BLaER1 (cell line): ENCODE measurements at regions not wholly inside any gene's neighbourhood (a gene's known extent, or its start where the extent isn't known, plus 50 kb on each side); places are given as distances from the start of the nearest gene placed in this dataset.
"Not testable (repeated sequence)": the region's sequence is repeated elsewhere in the genome, so short reads cannot be mapped to it uniquely, and the experiment has no call there.

Experiments used
- H3K27ac ChIP-seq: shearing (Covaris generic); formaldehyde crosslinking; 2 replicates; pipeline ENCODE4 v1.8.1; 2022
- H3K27me3 ChIP-seq: shearing (Covaris generic); formaldehyde crosslinking; 2 replicates; pipeline ENCODE4 v1.8.1; 2022
- H3K36me3 ChIP-seq: shearing (Covaris generic); formaldehyde crosslinking; 2 replicates; pipeline ENCODE4 v1.8.1; 2022
- H3K4me1 ChIP-seq: shearing (Covaris generic); formaldehyde crosslinking; 2 replicates; pipeline ENCODE4 v1.8.1; 2022
- H3K4me2 ChIP-seq: shearing (Covaris generic); formaldehyde crosslinking; 2 replicates; pipeline ENCODE4 v1.8.1; 2022
- H3K4me3 ChIP-seq: shearing (Covaris generic); formaldehyde crosslinking; 2 replicates; pipeline ENCODE4 v1.8.1; 2022
- H3K9ac ChIP-seq: shearing (Covaris generic); formaldehyde crosslinking; 2 replicates; pipeline ENCODE4 v1.8.1; 2022
- H3K9me3 ChIP-seq: shearing (Covaris generic); formaldehyde crosslinking; 2 replicates; pipeline ENCODE4 v1.8.1; 2022
- H4K20me1 ChIP-seq: shearing (Covaris generic); formaldehyde crosslinking; 2 replicates; pipeline ENCODE4 v1.8.1; 2022

DNA sequence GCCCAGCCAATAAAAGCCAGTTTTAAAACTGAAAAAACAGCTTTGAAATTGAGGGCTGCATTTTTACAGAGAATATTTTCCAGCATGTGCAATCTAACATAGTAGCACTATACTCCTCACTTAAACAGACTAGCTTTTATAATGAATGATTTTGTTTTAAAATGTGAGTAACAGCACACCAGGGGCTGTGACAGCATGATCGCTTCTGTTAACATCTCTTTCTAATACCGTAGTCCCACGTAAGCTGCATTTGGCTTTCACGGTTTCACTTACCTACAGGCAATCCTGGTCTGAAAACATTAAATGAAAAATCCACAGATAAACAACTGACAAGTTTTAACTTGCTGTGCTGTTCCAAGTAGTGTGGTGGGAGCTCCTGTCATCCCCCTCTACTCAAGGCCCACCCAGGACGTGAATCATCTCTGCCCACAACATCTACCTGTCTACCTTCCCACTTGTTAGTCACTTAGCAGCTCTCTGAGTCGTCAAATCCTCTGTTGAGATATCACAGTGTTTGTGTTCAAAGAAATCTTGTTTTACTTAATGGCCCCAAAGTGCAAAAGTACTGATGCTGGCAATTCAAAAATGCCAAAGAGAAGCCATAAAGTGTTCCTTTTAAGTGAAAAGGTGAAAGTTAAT is 74.0 kb upstream of the THOC3 start:
- not testable (repeated sequence) for H3K4me3 ChIP-seq, H3K9me3 ChIP-seq, H3K27me3 ChIP-seq, H3K9ac ChIP-seq, H3K27ac ChIP-seq, H3K4me1 ChIP-seq, H3K36me3 ChIP-seq, H4K20me1 ChIP-seq, H3K4me2 ChIP-seq

DNA sequence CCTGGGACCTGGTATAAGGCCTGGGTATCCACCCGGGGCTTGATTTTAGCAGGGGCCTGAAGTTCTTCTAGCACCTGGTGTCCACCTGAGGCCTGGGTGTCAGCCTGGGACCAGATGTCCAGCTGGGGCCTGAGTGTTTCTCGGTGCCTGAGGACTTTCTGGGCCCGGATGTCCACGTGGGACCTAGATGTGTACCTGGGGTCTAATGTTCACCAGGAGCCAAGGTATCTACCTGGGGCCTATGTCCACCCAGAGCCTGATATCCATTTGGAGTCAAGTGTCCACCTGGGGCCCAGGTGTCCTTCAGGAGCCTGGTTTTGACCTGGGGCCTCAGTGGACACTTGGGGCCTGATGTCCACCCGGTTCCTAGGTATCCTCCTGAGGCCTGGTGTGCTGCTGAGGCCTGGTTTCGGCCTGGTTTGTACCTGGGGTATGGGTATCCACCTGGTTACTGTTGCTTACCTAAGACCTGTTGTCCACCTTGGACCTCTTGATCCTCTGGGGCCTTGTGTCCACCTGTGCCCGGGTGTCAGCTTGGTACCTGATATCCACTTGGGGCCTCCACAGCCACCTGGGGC is 75.2 kb upstream of the THOC3 start:
- H3K4me2 ChIP-seq, H3K9ac ChIP-seq, H3K36me3 ChIP-seq, H4K20me1 ChIP-seq, H3K27me3 ChIP-seq, H3K4me1 ChIP-seq, H3K27ac ChIP-seq, H3K9me3 ChIP-seq, H3K4me3 ChIP-seq: not testable (repeated sequence)

DNA sequence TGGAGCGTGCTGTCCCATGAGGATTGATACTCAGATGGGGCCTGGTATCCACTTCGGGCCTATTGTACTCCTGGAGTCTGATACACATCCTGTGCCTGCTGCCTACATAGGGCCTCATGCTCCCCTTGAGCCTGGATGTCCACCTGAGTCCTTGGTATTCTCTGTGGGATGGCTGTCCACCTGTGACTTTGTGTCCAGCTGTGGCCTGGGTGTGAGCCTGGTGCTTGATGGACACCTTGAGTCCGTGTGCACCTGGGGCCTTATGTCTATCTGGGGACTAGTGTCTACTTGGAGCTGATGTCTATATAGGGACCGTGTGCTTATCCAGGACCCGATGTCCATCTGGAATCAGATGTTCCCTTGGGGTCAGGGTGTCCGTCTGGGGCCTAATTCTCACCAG is 75.9 kb upstream of the THOC3 start:
- not testable (repeated sequence) for H3K27me3 ChIP-seq, H4K20me1 ChIP-seq, H3K4me3 ChIP-seq, H3K9me3 ChIP-seq, H3K4me2 ChIP-seq, H3K4me1 ChIP-seq, H3K9ac ChIP-seq, H3K27ac ChIP-seq, H3K36me3 ChIP-seq

DNA sequence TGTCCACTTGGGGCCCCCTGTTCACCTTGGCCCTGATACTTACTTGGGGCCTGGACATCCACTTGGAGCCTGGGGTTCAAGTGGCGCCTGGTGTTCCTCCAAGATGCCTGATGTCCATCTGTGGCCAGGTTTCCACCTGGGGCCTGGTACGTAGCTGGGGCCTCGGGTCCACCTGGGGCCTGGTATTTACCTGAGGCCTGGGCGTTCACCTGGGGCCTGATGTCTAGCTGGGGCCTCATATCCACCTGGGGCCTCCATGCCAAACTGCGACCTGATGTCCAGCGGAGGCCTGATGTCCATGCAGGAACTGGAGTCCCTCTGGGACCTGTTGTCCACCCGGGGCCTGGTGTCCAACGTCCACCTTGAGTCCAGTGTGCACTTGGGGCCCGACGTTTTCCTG is 76.3 kb upstream of the THOC3 start:
- H4K20me1 ChIP-seq, H3K4me1 ChIP-seq, H3K27ac ChIP-seq, H3K4me3 ChIP-seq, H3K4me2 ChIP-seq, H3K9ac ChIP-seq, H3K27me3 ChIP-seq, H3K9me3 ChIP-seq, H3K36me3 ChIP-seq: not testable (repeated sequence)

DNA sequence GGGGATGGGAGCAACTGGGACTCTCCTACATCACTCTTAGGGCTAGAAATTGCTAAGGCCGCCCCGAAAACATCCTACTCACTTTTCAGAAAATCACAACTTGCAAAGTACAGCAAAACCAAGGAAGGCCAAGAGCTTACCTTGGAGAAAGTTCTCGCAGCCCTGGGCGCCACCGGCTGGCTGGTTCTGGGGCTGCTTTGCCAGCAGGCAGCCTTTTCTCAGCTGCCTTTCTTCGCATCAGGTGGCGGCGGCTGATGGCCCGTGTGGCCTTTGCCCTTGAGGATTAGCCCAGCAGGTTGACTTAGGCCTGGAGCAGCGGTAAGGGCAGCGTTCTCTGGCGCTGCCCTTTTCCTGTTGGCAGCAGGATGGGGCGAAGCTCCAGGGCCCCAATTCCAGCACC is 77.3 kb upstream of the THOC3 start:
- not testable (repeated sequence) for H3K4me2 ChIP-seq, H3K27me3 ChIP-seq, H3K9ac ChIP-seq, H4K20me1 ChIP-seq, H3K4me1 ChIP-seq, H3K9me3 ChIP-seq, H3K4me3 ChIP-seq, H3K36me3 ChIP-seq, H3K27ac ChIP-seq

DNA sequence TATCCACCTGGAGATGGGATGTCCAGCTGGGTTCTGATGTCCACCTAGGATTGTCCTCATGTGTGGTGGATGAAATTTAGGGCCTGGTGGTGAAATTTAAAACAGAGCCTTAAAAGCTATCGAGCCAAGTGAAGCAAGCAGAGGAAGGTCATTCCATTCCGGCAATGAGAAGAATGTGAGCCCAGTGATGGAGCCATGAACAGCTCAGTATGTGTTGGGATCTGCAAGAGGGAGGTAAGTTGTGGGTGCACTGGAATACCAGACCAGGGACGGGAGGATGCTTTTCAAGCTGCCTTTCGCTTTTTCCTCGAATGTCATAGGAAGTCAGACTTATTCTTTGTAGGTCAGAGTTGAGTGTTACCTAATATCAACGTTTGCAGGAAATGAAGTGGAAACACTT is 80.6 kb upstream of the THOC3 start:
- not testable (repeated sequence) for H3K27me3 ChIP-seq, H3K9ac ChIP-seq, H3K4me3 ChIP-seq, H3K4me1 ChIP-seq, H3K27ac ChIP-seq, H3K4me2 ChIP-seq, H3K36me3 ChIP-seq, H3K9me3 ChIP-seq, H4K20me1 ChIP-seq

DNA sequence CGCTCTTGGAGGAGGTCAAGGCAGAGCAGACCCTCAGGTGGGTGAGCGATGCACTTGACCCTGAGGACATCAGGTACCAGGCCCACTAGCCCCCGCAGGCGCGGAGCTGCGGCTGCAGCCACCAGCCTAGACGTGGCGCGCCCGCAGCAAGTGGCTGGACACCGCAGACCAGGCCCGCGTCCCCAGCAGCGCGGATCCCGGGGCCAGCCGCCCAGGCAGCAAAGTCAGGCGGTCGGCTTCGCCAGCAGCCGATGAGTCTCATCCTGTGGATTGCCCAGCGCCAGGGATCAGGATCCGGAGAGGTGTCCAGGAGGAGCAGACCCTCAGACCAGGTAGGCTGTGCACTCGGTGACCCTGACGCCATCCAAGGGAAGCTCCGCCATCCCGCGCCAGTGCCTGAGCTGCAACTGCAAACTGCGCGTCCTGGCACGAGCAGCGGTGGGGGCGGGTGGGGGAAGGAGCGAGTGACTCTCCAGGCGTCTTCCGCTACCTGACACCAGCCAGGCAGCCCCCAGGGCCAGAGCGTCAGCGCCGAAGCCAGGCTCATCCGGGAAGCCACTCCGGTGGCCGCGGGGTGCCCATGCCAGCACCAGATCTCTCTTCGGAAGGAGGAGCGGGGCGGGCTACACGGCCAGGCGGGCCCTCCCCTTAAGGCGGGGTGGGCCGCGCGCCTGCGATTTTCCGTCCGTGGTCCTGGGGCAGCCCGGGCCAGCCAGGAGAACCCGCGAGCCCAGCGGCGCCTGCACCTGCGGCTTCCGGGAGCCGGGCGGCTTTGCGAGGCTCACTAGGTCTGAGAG is 92.6 kb upstream of the THOC3 start:
- H3K27ac ChIP-seq, H3K36me3 ChIP-seq, H3K27me3 ChIP-seq, H4K20me1 ChIP-seq, H3K9ac ChIP-seq, H3K4me3 ChIP-seq, H3K4me1 ChIP-seq, H3K4me2 ChIP-seq, H3K9me3 ChIP-seq: not testable (repeated sequence)

DNA sequence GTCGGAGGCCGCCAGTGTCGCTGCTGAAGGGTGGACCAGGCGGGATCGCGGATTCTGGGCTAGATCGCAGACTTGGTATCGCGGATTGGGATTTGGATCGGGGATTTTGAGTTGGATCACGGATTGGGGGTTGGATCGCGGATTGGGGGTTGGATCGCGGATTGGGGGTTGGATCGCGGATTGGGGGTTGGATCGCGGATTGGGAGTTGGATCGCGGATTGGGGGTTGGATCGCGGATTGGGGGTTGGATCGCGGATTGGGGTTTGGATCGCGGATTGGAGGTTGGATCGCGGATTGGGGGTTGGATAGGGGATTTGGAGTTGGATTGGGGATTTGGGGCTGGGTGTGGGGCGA is 93.1 kb upstream of the THOC3 start:
- H3K4me2 ChIP-seq, H3K9me3 ChIP-seq, H3K27ac ChIP-seq, H3K4me3 ChIP-seq, H3K27me3 ChIP-seq, H4K20me1 ChIP-seq, H3K9ac ChIP-seq, H3K4me1 ChIP-seq, H3K36me3 ChIP-seq: not testable (repeated sequence)

DNA sequence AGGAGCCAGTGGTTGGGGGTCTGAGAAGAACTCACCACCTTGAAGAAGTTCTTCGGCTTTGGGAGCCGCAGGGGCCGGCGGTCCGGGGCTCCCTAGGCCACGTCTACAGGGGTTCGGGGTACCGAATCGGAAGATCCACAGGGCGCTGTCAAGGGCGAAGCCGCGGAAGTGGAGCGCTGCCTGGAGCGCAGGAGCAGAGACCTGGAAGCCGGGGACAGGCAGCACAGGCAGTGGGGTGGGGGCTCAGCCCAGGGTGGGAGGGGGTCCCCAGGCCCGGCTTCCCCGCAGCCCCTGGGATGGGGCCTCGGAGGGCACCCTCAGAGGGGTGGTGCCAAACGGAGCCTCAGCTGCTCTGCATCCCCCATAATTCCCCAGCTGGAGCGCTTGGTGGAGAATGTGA is 93.5 kb upstream of the THOC3 start:
- not testable (repeated sequence) for H3K9me3 ChIP-seq, H3K9ac ChIP-seq, H3K27me3 ChIP-seq, H3K27ac ChIP-seq, H3K36me3 ChIP-seq, H3K4me1 ChIP-seq, H3K4me3 ChIP-seq, H4K20me1 ChIP-seq, H3K4me2 ChIP-seq

DNA sequence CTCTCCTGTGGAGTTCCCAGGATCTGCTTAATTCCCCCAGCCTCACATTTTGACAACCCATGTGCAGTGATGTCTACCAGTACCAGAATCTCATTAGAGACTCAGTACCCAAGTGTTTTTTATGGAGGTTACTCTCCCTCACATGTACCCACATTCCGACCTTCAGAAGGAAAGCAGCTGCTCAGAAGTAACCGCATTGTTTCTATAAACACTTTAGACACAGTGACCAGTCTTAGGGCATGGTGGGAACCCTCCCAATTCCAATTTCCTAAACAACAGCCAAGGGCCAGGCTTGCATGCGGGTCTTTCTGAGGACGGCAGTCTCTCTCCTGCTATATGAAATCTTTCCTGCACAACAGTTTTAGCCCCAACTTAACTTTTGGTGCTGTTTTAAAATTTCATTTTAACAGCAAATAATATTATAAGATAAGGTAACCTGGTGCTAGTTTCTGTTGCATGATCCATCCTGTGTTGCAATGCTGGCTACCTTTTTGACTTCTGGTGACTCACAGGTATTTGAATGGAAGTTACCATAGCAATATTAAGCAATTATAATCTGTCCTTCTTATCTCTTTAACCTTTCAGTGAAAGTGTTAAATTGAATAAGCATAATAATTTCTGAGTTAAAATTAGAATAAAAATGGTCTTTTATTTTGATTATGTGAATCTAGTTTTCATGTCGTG is 98.3 kb upstream of the THOC3 start:
- not testable (repeated sequence) for H3K36me3 ChIP-seq, H4K20me1 ChIP-seq, H3K9ac ChIP-seq, H3K4me2 ChIP-seq, H3K4me3 ChIP-seq, H3K27me3 ChIP-seq, H3K9me3 ChIP-seq, H3K4me1 ChIP-seq, H3K27ac ChIP-seq

DNA sequence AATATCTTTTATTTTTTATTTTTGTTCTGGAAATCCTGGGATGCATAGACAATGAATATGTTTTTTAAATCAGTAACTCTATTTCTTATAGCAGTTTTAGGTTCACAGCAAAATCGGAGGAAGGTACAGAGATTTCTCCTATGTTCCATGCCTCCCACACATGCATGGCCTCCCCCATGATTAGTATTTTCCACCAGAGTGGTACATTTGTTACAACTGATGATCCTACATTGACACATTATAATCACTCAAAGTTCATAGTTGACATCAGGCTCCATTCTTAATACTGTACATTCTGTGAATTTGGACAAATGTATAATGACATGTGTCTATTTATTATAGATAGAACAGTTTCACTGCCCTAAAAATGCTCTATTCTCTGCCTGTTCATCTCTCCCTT is 99.0 kb upstream of the THOC3 start:
- H3K9me3 ChIP-seq, H3K27ac ChIP-seq, H3K4me3 ChIP-seq, H3K27me3 ChIP-seq, H3K36me3 ChIP-seq, H3K9ac ChIP-seq, H3K4me1 ChIP-seq, H3K4me2 ChIP-seq, H4K20me1 ChIP-seq: not testable (repeated sequence)

DNA sequence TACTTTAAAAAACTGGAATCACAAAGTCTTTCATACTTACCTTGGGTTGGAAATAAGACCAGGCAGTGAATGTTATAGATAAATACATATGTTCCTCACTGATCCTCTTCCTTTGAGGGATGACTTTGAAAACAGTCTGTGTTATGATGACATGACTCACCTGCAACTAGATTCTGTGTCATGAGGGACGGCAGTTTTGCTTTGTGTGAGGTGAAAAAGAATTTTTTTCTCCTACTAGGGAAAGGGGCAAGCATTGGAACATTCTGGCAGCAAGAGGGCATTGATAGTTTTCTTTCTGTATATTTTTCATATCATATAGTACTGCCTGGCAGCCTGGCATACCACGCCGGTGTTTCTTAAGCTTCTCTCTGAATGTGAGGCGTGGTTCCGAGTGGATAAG is 99.8 kb upstream of the THOC3 start:
- not testable (repeated sequence) for H3K9me3 ChIP-seq, H4K20me1 ChIP-seq, H3K27ac ChIP-seq, H3K27me3 ChIP-seq, H3K36me3 ChIP-seq, H3K4me1 ChIP-seq, H3K4me3 ChIP-seq, H3K9ac ChIP-seq, H3K4me2 ChIP-seq

DNA sequence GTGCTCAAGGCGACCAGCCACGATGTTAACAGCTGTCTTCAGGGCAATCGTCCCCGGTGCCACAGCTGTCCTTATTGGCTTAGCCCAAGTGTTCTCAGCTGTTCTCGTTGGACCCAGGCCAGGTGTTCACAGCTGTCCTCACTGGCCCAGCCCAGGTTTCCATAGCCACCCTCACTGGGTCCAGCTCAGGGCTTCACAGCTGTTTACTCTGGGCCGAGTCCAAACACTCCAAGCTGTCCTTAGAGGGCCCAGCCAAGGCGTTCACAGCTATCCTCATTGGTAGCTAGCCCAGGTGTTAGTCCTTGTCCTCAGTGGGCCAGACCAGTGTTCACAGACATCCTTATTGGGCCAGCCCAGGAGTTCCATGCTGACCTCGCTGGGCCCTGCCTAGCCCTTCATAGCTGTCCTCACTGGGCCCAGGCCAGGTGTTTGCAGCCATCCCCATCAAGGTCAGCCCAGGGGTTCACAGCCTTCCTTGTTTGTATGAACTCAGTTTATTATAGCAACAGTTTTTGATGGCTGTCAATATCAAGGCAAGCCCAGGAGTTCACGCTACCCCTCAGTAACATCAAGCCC is 106.0 kb upstream of the THOC3 start:
- not testable (repeated sequence) for H3K4me1 ChIP-seq, H3K36me3 ChIP-seq, H3K27ac ChIP-seq, H3K27me3 ChIP-seq, H4K20me1 ChIP-seq, H3K9me3 ChIP-seq, H3K4me2 ChIP-seq, H3K4me3 ChIP-seq, H3K9ac ChIP-seq

DNA sequence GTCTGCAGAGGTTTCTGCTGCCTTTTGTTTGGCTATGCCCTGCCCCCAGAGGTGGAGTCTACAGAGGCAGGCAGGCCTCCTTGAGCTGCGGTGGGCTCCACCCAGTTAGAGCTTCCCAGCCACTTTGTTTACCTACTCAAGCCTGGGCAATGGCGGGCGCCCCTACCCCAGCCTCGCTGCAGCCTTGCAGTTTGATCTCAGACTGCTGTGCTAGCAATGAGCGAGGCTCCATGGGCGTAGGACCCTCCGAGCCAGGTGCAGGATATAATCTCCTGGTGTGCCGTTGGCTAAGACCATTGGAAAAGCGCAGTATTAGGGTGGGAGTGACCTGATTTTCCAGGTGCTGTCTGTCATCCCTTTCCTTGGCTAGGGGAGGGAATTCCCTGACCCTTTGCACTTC is 115.6 kb upstream of the THOC3 start:
- not testable (repeated sequence) for H3K9ac ChIP-seq, H3K27ac ChIP-seq

More for the DNA sequence above, 115.6 kb upstream of the THOC3 start:
- not testable (repeated sequence) for H3K4me1 ChIP-seq, H3K4me3 ChIP-seq, H3K9me3 ChIP-seq, H4K20me1 ChIP-seq, H3K4me2 ChIP-seq, H3K27me3 ChIP-seq, H3K36me3 ChIP-seq
